Kidney glomerular epithelial cell (primary cell): ENCODE measurements at regions not wholly inside any gene's neighbourhood (a gene's known extent, or its start where the extent isn't known, plus 50 kb on each side); places are given as distances from the start of the nearest gene placed in this dataset.
"Not testable (repeated sequence)": the region's sequence is repeated elsewhere in the genome, so short reads cannot be mapped to it uniquely, and the experiment has no call there.

Experiments
- DNase-seq: peaks from one replicate; lab custom pipeline; 2025; lab: John Stamatoyannopoulos, UW

GRCh38 chr9:72471096-72471495 lies 50.3 kb upstream of the TMC1 start:
- DNase-seq = no peak

- no peak for DNase-seq
Observed at GRCh38 chr9:72467766-72468738, 53.4 kb upstream of the TMC1 start.

- DNase-seq = no peak
Observed at GRCh38 chr9:72465593-72465984, 55.8 kb upstream of the TMC1 start.

- no peak for DNase-seq
Observed at GRCh38 chr9:72464857-72465592, 56.4 kb upstream of the TMC1 start.

GRCh38 chr9:72462340-72462739 lies 59.1 kb upstream of the TMC1 start:
- DNase-seq = peak; percentile 68

GRCh38 chr9:72460342-72461312 lies 60.8 kb upstream of the TMC1 start:
- peak; percentile 50 for DNase-seq

DNA sequence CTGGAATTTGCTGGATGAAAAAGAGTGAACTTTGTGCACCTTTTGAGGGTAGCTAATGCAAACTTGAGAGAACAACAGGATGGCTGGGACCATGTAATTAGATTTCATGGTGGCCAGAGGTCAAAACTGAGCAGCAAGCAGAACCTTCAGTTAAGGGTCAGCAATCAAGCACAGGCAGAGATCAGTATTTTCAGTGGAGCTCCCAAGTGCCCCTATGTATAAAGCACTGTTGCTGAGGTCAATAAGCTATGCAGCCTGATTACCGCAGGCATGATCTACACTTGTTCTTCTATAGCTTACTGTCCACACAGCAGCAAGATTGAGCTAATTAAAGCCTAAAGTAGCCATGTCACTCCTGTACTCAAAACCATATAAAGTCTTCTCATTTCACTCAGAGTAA lies 62.1 kb upstream of the TMC1 start:
- DNase-seq = no peak

DNA sequence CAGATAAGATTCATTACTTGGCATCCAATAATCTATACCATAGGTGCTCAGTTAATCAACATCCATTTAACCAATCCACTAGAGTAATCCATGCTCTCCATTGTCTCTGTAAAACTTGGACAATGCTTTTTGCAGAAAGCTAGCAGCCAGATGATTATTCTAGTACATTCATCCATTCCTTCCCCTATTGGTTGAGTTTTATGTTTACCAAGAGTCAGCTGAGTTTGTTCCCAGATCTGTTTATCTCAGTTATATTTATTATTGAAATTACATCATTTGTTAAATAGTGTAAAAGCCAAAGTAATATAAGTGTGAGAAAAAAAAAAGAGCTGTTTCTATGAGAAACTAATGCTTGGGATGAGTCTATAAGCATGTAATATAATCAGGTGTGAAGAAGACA lies 63.3 kb upstream of the TMC1 start:
- no peak for DNase-seq

GRCh38 chr9:72457366-72457765 lies 64.0 kb upstream of the TMC1 start:
- no peak for DNase-seq

DNA sequence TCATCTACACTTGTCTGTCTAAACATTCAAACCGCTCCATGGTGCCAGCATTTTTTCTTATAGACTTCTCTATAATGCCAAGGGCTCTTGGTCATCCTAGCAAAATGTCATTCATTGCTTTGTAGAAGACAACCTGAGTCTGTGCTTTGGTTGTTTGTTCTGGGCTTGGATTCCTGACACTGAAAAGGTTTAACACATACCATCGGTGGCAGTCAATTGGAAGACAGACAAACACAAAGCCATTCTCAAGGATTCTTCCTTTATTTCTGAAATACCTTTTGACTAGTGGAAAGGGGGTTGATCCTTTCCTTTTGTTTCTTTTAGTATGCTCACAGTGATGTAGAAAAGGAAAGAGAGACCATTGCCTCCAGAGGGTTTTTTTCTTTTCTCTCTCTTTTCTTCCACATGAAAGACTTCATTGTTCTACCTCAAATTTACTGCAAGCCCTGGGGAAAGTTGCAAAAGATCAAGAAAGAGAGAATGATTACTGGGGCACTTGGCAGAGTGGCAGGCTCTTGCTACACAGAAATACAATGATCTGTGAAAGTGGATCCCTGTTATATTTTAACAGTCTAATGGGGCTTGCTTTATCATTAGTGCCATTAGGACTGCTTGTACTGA lies 66.4 kb upstream of the TMC1 start:
- no peak for DNase-seq

GRCh38 chr9:72453797-72454196 lies 67.6 kb upstream of the TMC1 start:
- no peak for DNase-seq

DNA sequence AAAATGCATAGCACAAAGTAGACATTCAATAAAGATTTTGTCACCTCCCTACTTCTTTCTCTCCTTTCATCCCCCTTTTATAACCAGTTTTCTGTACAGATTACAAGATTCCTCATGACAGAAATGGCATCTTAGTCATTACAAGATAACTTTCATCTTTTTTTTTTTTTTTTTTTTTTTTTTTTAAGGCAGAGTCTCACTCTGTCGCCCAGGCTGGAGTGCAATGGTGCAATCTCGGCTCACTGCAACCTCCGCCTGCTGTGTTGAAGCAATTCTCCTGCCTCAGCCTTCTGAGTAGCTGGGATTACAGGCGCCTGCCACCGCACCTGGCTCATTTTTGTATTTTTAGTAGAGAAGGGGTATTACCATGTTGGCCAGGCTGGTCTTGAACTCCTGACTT lies 75.2 kb upstream of the TMC1 start:
- not testable (repeated sequence) for DNase-seq

DNA sequence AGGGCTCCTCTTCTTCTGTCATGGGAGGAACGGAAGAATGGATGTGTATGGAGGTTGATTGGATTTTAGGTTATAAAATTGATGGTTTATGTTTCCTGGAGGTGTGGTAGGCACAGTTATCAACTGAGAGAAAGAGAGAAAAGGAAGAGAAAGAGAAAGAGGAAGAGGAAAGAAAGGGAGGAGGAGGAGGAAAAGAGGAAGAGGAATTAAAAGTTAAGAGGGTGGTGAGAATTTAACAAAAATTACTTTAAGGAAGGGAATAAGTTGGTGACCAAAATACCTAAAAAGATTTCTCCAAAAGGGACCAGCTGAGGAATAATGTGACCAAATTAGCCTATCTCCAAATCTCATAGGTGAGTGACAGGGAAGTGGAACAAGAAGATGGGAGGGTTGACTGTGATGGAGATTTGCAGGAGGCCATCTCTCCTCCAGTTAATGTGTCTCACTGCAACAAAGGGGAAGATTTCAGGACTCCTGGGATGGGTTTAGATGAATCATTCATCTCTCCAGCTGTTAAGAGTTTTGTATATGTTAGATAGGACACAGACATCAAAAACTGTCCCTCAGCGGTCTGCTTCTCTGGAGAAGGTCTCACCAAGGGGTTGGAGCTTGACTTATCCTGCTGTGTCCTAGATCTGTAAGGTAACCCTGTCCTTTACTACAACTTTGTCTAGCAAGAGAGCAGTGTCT lies 76.0 kb upstream of the TMC1 start:
- DNase-seq = no peak

DNA sequence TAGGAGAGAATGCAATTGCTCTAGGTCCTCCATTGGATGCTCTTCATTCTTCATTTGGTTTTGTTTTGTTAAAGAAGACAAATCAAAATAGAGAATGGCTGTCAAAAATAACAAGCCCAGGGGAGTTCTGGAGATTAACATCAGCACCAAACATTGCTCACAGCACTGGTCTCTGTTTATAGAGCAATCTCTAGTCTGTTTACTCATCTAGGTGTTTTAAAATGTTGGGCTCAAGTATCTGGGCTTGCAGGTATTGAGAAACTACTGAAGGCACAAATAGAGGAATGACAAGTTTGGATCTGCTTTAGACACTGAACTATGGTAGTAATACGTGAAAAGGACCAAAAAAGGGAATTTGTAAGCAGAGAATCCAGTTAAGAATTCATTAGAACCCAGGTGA lies 77.0 kb upstream of the TMC1 start:
- DNase-seq = no peak

- no peak for DNase-seq
Observed at GRCh38 chr9:72443855-72444254, 77.6 kb upstream of the TMC1 start.

DNA sequence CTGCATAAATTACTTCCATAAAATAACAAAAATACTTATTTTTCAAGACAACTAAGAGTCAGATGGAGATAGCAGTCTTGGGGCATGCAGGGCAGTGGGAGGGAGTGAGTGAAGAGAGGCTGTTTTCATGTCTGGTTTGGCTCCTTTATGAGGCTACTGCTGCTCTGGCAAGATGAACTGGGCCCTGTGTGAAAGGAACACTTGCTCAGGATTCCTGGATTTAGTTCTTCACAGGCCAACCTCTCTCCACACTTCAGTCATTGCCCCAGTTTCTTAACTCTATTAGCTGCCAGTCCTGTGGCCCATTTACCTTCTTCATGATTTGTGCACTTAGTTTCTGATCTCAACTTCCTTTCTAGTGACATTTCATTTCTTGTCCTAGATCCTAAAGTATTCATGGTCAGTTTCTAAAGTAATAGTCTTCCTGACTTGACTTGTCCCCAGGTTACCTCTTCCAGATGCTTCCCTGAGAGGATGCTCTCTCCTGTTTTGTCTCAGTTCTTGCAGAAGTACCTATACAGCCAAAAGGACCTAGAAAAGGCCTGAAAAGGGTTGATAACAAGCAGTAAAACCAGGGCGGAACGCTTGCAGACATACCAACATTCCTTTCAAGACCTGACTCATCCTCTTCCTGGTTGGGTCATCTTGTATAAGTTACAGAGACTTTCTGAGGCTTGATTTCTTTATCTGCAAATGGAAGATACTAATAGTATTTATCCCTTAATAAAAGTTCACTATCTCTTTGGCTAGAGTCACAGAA lies 77.0 kb upstream of the ZFAND5 start:
- DNase-seq = peak; percentile 91

GRCh38 chr9:72440992-72441847 lies 76.2 kb upstream of the ZFAND5 start:
- peak; percentile 23 for DNase-seq

GRCh38 chr9:72440378-72440777 lies 75.4 kb upstream of the ZFAND5 start:
- DNase-seq = no peak

GRCh38 chr9:72433616-72434267 lies 68.7 kb upstream of the ZFAND5 start:
- peak; percentile 87 for DNase-seq
